DND-41 (cell line): ENCODE measurements at regions not wholly inside any gene's neighbourhood (a gene's known extent, or its start where the extent isn't known, plus 50 kb on each side); places are given as distances from the start of the nearest gene placed in this dataset.

Source experiments
- ATAC-seq: fragments of 200-7000 bp; cut with Tn5 transposase; 3 replicates; pipeline ENCODE4 v1.9.1; 2021; ENCODE audit warnings: low read depth; ENCODE audit not compliant: insufficient read depth
- DNase-seq: peaks from one replicate; pipeline ENCODE4 v3.0.0-alpha.2; 2020
- H2AFZ ChIP-seq: 2 replicates; pipeline ENCODE4 v1.6.0; 2012; ENCODE audit warnings: low read depth, low read length
- H3K27ac ChIP-seq: 2 replicates; pipeline ENCODE4 v1.5.1; 2012; ENCODE audit warnings: low read length, inconsistent platforms
- H3K27me3 ChIP-seq: fragments of 200-600 bp; sonication (generic); 2 replicates; pipeline ENCODE4 v1.6.0; 2012; ENCODE audit warnings: low read length, mild to moderate bottlenecking, inconsistent platforms; ENCODE audit not compliant: insufficient read depth, poor library complexity
- H3K36me3 ChIP-seq: 2 replicates; pipeline ENCODE4 v1.5.1; 2012; ENCODE audit warnings: low read length, inconsistent platforms; ENCODE audit not compliant: insufficient read depth
- H3K4me1 ChIP-seq: 2 replicates; pipeline ENCODE4 v1.5.1; 2012; ENCODE audit warnings: mild to moderate bottlenecking, low read length; ENCODE audit not compliant: insufficient read depth
- H3K4me2 ChIP-seq: 2 replicates; pipeline ENCODE4 v1.6.0; 2012; ENCODE audit warnings: mild to moderate bottlenecking, moderate library complexity, low read length, inconsistent platforms; ENCODE audit not compliant: insufficient read depth
- H3K4me3 ChIP-seq, 2 experiments: fragments of 200-600 bp in 1 of 2; shearing (Covaris generic) in 1 of 2; 2 replicates each; pipeline ENCODE4 v1.5.1; 2012 to 2016; ENCODE audit warnings: inconsistent platforms in 2 of 2, low read length in 2 of 2, mild to moderate bottlenecking in 2 of 2, low read depth in 1 of 2, moderate library complexity in 1 of 2
- H3K79me2 ChIP-seq: 2 replicates; pipeline ENCODE4 v1.6.0; 2012; ENCODE audit warnings: low read length, inconsistent platforms; ENCODE audit not compliant: insufficient read depth
- H3K9ac ChIP-seq: 2 replicates; pipeline ENCODE4 v1.6.0; 2012; ENCODE audit warnings: low read depth, mild to moderate bottlenecking, inconsistent platforms, low read length, moderate library complexity
- H3K9me3 ChIP-seq: 2 replicates; pipeline ENCODE4 v1.5.1; 2012; ENCODE audit warnings: low read length, moderate library complexity, mild to moderate bottlenecking, inconsistent platforms; ENCODE audit not compliant: insufficient read depth, severe bottlenecking
- H4K20me1 ChIP-seq: 2 replicates; pipeline ENCODE4 v1.6.0; 2012; ENCODE audit warnings: low read length; ENCODE audit not compliant: insufficient read depth
- CTCF ChIP-seq: IDR thresholded peaks from 2 replicates; pipeline ENCODE4 v1.5.1; 2012; ENCODE audit warnings: borderline replicate concordance, low read length, moderate library complexity, mild to moderate bottlenecking; ENCODE audit not compliant: poor library complexity, severe bottlenecking; ENCODE audit errors: extremely low read depth
- EZH2 ChIP-seq: IDR thresholded peaks from 3 replicates; pipeline ENCODE4 v1.6.1; 2012; ENCODE audit warnings: borderline replicate concordance, low read depth, mild to moderate bottlenecking, moderate library complexity, low read length, inconsistent platforms; ENCODE audit not compliant: severe bottlenecking

- no peak for TF ChIP-seq CTCF
- no peak for TF ChIP-seq EZH2
- Histone ChIP-seq H3K27me3 (no peaks in the 10 kb centered on the region), H3K9ac (no peak overlapping the region), H3K36me3 (no peaks in the 10 kb centered on the region), H3K9me3 (no peaks in the 10 kb centered on the region), H3K4me2 (no peak overlapping the region), H2AFZ (no peak overlapping the region), H3K27ac (no peak overlapping the region), H3K4me3 (no peak overlapping the region), H3K4me1 (no peaks in the 10 kb centered on the region), H3K79me2 (no peaks in the 10 kb centered on the region), H4K20me1 (no peaks in the 10 kb centered on the region)
- no peak for ATAC-seq
- no peak for DNase-seq
Measured at GRCh38 chr13:39875111-39875987, 219.9 kb downstream of the COG6 start.

- Histone ChIP-seq H2AFZ (no peak overlapping the region), H3K36me3 (no peaks in the 10 kb centered on the region), H3K79me2 (no peaks in the 10 kb centered on the region), H3K4me2 (no peak overlapping the region), H3K9ac (no peak overlapping the region), H3K27me3 (no peaks in the 10 kb centered on the region), H3K9me3 (no peaks in the 10 kb centered on the region), H3K4me3 (no peak overlapping the region), H3K27ac (no peak overlapping the region), H4K20me1 (no peaks in the 10 kb centered on the region), H3K4me1 (no peaks in the 10 kb centered on the region)
- no peak for DNase-seq
- TF ChIP-seq CTCF (no peak), EZH2 (no peak)
- no peak for ATAC-seq
Measured at GRCh38 chr13:39876258-39876657, 220.8 kb downstream of the COG6 start.

- Histone ChIP-seq H3K36me3 (no peaks in the 10 kb centered on the region), H3K4me2 (no peak overlapping the region), H3K9me3 (no peaks in the 10 kb centered on the region), H4K20me1 (no peaks in the 10 kb centered on the region), H3K9ac (no peak overlapping the region), H2AFZ (no peak overlapping the region), H3K27me3 (no peaks in the 10 kb centered on the region), H3K79me2 (no peaks in the 10 kb centered on the region), H3K27ac (no peak overlapping the region), H3K4me3 (no peak overlapping the region), H3K4me1 (no peaks in the 10 kb centered on the region)
- TF ChIP-seq EZH2: no peak
- TF ChIP-seq CTCF: no peak
- ATAC-seq (no peak), DNase-seq (no peak)
Measured at GRCh38 chr13:39877134-39877533, 221.7 kb downstream of the COG6 start.
